Stimulated activated naive CD4-positive, alpha-beta T cell (primary cell): ENCODE measurements at regions not wholly inside any gene's neighbourhood (a gene's known extent, or its start where the extent isn't known, plus 50 kb on each side); places are given as distances from the start of the nearest gene placed in this dataset.

Source experiments
- DNase-seq, 6 experiments: peaks; one replicate each; lab custom pipeline; 2025; lab: John Stamatoyannopoulos, UW

DNA sequence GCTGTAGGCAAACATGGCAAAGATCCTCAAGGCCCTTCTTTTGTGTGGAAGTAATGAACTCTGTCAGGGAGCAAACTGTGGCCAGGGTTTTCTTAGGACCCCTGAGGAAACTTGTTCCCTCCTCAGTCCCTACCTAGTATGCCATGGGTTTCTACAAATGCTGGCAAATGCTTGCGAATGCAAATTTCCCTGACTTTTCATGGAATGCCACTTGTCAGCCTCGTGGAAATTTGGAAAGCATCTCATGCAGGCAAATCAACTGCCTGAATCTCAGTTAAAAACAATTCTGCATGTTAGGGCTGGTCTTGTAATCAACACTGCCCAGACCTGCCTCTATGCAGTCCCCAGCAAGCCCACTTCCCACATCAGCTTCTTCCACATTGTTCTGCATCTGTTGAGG lies 334.9 kb upstream of the AJAP1 start:
- DNase-seq, result no peak

- DNase-seq, result no peak
These were observed 331.5 kb upstream of the AJAP1 start for GRCh38 chr1:4322881-4323280.

- no peak for DNase-seq
These were observed 331.1 kb upstream of the AJAP1 start for GRCh38 chr1:4323309-4323708.

DNA sequence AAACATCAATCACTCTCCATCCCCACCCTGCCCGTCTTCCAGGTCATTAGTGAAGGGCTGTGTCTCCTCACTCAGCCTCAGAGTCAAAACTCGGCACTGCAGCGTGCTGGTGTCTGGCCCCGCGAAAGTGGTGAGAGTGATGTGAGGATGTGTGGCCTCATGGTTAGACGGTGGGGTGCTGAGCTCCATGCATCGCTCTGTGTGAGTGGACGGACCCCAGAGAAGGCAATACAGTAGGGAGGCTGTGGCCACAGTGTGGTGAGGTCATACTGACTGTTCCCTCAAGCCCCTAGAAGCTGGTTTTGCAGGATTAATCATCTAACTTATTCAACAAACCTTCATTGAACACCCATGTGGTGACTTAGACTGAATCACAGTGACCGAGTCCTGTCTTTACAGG lies 329.9 kb upstream of the AJAP1 start:
- DNase-seq, result no peak

DNA sequence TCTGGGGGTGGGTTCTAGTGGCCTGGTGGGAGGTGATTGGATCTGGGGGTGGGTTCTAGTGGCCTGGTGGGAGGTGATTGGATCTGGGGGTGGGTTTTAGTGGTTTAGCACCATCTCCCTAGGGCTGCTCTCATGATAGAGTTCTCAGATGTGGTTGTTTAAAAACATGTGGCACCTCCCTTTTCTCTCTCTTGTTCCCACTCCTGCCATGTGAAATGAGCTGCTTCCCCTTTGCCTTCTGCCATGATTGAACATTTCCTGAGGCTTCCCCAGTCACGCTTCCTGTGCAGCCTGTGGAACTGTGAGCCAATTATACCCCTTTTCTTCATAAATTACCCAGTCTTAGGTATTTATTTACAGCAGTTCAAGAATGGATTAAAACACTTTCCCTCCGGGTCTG lies 327.3 kb upstream of the AJAP1 start:
- no peak for DNase-seq

- DNase-seq, result no peak
These were observed 325.9 kb upstream of the AJAP1 start for GRCh38 chr1:4328402-4329071.

DNA sequence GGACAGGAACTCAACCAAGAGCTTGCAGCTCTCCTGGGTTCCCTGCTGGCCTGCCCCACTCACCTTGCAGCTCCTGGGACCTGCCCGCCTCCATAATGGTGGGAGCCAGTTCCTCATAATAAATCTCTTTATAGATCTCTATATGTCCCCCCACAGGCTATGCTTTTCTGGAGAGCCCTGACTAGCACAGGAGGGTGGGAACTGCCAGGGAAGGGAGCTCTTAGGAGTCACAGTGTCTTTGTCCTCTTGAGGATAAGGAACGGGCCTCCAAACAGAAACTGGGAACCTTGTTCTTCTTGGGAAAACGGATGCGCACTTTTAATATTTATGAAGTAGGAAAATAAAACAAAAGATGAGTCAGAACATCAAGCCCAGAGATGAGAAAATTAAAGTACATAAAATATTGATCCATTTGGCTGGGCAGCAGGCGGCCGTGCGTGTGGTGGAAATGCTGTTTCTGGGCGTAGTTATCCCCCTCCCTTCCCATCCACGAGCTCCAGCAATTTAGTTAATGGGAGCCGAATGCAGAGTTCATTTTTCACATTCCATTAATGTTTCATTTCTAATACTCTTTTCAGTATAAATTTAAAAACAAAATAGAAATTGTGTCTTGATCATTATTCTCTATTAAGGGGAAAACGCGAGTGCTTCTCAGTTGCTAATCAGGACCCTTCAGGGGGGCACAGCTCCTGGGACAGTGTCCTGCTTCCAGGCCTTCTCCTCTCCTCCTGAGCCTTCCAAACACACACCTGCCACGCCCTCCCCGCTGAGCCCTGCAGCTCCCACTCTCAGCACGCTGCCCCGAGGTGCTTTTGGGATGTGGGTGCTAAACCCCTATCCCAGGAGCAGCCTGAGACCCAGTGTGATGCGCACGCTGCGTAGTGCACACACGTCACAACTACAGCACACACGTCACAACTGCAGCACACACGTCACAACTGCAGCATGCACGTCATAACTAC lies 323.3 kb upstream of the AJAP1 start:
- DNase-seq, result no peak

DNA sequence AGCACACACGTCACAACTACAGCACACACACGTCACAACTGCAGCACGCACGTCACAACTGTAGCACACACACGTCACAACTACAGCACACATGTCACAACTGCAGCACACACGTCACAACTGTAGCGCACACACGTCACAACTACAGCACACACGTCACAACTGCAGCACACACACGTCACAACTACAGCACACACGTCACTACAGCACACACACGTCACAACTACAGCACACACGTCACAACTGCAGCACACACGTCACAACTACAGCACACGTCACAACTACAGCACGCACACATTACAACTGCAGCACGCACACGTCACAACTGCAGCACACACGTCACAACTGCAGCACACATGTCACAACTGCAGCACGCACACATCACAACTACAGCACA lies 322.6 kb upstream of the AJAP1 start:
- no peak for DNase-seq

- no peak for DNase-seq
These were observed 317.9 kb upstream of the AJAP1 start for GRCh38 chr1:4336507-4336906.

DNA sequence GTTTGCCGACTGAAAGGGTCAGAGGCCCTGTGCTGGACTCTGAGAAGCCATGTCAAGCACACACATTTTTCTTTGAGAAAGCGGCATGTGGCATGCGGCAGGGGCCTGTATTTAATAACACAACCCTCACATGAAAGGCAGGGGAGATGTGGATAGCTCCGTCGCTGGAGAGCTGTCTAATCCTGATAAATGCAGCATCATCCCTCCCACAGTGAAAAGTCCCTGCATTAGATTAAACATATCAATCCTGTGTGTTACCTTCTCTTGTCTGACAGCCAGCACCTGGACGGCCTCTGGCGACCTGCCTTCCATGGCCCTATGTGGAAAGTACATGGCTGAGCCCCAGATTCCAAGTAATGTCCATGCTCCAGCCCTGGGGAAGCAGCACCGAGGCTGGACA lies 313.0 kb upstream of the AJAP1 start:
- DNase-seq, result no peak

GRCh38 chr1:4344065-4344732 lies 310.2 kb upstream of the AJAP1 start:
- DNase-seq, result no peak

DNA sequence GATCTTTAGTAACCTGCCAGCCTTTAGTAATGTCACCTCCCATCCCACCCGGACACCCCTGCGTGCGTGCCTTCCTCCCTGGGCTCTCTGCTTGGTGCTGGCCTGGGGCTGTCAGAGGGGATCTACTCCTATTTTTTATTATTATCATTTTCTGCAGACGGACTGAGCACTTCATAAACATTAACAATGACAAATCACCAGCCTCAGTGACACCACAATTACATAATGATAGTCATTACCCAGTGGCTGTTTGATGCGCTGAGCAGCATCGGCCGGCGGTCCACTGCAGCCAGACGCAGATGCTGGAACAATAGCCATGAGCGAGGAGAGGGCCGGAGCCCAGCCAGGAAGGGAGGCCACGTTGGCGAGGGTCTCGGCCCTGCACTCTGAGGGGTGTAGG lies 309.3 kb upstream of the AJAP1 start:
- DNase-seq, result no peak

DNA sequence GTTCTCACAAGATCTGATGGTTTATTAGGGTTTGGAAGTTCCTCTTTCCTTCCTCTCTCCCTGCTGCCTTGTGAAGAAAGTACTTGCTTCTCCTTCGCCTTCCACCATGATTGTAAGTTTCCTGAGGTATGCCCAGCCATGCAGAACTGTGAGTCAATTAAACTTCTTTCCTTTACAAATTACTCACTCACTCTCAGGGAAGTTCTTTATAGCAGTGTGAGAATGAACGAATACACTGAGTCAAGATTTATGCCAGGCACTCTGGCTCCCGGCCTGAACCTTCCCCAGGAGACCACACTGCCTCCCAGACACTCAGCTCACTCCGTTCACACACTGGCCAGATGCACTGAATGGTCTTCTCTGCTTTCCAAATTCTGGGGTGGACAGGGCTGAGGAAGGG lies 308.3 kb upstream of the AJAP1 start:
- no peak for DNase-seq

DNA sequence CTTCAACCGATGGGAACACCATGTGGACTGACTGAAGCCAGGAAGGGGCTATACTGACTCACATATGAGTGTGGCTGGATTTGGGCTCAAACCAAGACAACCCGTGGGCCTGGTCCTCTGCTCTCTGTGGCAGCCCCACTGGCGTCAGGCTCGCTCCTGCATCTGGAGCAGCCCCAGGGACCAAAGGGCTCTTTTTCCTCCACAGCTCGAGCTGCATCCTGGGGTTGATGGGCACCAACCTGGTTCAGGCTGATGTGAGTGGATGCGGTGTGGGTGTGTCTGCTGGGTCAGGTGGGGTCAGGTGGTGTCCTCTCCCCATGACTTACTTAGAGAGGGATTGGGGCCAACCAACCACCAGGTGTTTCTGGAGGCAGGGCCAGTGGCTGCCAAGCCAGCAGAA lies 303.0 kb upstream of the AJAP1 start:
- DNase-seq, result no peak

DNA sequence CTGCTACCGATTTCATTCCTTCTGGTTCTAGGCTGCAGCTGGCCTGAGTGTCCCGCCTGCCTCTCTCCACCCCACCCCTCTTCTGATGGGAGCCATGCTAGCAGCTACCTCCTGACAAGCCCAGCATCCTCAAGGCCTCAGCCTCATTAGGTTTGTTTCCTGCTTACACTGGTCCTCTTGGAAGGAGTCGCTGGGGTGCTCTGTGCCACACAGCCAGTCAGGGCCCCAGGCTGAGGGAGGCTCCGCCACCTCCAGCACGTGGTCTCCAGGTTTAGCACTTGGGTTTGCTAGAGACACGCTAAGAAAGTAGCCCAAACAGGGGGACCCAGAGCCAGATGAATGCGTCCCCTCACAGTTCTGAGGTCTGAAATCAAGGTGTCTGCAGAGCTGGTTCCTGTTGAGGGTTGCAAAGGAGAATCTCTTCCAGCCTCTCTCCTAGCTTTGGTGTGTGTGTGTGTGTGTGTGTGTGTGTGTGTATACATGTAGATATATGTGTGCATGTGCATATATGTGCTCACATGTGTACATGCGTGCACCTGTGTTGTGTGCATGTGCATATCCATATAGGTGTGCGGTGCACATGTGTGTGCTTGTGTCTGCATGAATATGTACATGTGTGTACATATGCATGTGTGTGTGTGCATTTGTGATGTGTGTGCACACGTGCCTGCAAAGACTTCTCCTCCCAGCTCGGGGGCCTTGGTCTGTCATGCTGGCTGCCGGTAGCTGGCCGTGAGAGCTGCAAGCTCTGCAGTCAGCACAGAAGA lies 301.1 kb upstream of the AJAP1 start:
- DNase-seq, result no peak

DNA sequence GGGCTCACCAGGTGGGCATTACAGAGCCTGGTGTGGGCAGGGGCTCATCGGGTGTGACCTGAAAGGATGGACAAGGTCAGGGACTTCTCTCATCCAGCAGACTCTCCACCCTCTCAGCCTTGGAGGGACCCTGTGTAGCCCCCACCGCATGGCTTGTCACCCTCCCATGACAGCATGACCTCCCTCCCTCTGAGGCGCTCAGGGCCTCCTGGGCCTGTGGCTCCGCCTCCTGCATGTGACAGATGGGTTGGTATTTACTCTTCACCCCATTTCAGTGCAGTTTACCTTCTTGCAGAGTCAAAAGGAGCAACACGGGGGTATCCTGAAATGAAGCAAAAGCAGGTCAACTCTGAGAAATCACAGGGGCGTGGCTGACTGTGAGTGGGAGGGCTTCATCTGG lies 298.6 kb upstream of the AJAP1 start:
- DNase-seq, result no peak

DNA sequence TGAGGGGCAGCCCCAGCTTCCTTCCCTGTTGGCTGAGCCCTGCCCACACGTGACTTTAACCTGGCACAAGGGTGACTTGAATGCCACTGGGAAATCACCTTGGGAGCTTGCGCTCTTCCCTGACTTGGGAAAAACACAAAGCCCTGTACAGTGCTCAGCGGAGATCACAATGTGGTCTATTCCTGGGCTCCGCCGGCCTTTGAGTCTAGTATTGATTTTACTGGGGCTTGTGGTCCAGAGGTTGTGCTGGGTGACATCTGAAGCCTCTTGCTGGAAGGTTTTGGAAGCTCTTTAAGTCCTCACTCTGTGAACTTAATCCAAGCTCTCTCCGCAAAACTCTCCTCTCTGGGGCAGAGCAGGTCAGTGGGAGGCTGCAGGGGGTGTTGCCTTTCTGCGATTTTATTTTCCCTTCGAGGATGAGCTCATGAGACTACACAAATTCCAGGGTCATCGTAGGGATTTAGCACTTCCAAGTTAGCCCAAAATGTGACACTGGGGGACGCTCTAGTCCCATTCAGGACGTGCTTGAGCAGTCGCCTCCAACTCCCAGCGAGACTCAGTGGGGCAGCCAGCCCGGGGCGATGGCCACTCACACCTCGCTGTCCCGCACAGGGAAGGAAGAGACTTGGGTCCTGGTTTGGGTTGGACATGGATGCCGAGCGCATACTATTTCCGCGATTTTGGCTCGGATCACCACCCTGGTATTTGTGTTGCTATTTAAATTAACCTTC lies 291.9 kb upstream of the AJAP1 start:
- no peak for DNase-seq

DNA sequence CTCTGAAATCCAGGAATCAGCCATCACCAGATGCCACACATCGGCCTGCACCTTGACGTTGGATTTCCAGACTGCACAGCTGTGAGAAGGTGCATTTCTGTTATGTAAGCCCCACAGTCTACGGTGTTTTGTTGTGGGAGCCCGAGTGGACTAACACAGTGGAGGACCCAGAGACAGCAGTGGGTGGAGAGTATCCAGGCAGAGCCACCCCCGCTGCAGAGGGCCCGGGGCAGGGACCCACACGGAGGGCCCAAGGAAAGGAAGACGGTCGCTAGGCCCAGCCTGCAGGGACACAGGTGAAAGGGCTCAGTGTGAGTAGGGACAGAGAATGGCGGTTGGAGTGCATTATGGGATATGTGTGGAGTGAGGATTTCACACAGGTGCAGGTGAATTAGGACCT lies 288.3 kb upstream of the AJAP1 start:
- DNase-seq, result no peak

DNA sequence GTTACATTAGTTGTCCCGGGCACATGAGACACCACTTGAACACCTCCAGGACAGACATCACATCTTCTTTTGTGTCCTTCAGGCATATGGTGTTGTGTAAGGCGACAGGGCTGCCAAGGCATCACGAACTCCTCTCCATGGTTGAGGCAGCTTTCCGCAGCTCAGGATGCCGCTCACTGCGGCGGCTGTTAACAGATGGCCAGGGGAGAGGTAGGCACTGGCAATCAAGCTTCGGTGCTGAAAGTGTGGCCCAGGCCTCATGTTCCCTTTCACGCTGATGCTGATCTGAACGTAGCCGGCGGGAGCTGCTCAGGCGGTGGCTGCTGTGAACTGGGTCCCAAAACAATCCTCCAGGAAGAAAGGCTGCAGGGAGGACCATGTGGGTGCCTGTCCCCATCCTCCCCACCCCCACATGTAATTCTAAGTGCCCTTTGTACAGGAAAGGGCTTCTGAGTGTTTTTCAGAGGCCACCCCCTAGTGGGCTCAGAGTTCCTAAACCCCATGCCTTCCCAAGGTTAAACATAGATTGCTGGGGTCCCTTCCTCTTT lies 287.1 kb upstream of the AJAP1 start:
- DNase-seq, result no peak

- no peak for DNase-seq
These were observed 285.1 kb upstream of the AJAP1 start for GRCh38 chr1:4369335-4369734.

DNA sequence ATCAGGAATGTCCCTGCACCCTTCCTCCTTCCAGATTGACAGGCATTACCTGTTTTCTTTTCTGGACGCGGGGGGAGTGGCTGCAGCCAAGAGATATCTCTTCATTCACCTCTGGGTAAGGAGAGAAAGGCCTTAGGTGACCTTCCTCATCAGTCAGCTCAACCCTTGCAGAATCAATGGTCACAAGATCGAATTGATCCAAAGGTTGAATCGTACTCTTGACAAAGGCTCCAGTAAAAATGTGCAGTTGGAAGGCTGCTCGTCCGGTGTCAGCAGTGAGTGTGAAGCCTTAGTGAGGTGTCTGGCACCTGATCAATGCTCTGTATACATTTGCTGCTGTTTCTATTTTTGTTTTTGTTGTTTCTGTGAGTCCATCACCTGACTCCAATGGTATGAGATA lies 282.6 kb upstream of the AJAP1 start:
- no peak for DNase-seq
